ENCODE measurements at regions not wholly inside any gene's neighbourhood (a gene's known extent, or its start where the extent isn't known, plus 50 kb on each side); places are given as distances from the start of the nearest gene placed in this dataset.

GRCh38 chr4:30460818-30461217 is 259.4 kb upstream of the PCDH7 start:
- no peak for DNase-seq (ENCODE audit: low spot score)
- no peak for ATAC-seq (ENCODE audit: insufficient number of reproducible peaks, low FRiP score, low read depth)
- Histone ChIP-seq H3K9me3 (no peaks in the 10 kb centered on the region), H3K27ac (no peak overlapping the region), H3K4me3 (no peak overlapping the region), H3K36me3 (no peaks in the 10 kb centered on the region), H3K27me3 (replicated peaks; ENCODE audit: insufficient read depth) (no peaks in the 10 kb centered on the region), H3K4me1 (ENCODE audit: control insufficient read depth in 1 of 2, low read depth in 2 of 2) (no peaks in the 10 kb centered on the region)
- no peak for TF ChIP-seq CTCF (IDR thresholded peaks at IDR 0.05)

GRCh38 chr4:30461218-30461617 is 259.0 kb upstream of the PCDH7 start:
- TF ChIP-seq CTCF (IDR thresholded peaks at IDR 0.05): no peak
- Histone ChIP-seq H3K4me1 (ENCODE audit: control insufficient read depth in 1 of 2, low read depth in 2 of 2) (no peaks in the 10 kb centered on the region), H3K36me3 (no peaks in the 10 kb centered on the region), H3K27ac (no peak overlapping the region), H3K4me3 (no peak overlapping the region), H3K27me3 (replicated peaks; ENCODE audit: insufficient read depth) (no peaks in the 10 kb centered on the region), H3K9me3 (no peaks in the 10 kb centered on the region)
- no peak for ATAC-seq (ENCODE audit: insufficient number of reproducible peaks, low FRiP score, low read depth)
- DNase-seq (ENCODE audit: low spot score): no peak

- Histone ChIP-seq H3K9me3 (no peaks in the 10 kb centered on the region), H3K27me3 (replicated peaks; ENCODE audit: insufficient read depth) (no peaks in the 10 kb centered on the region), H3K27ac (no peak overlapping the region), H3K36me3 (no peaks in the 10 kb centered on the region), H3K4me3 (no peak overlapping the region), H3K4me1 (ENCODE audit: control insufficient read depth in 1 of 2, low read depth in 2 of 2) (no peaks in the 10 kb centered on the region)
- no peak for TF ChIP-seq CTCF (IDR thresholded peaks at IDR 0.05)
- ATAC-seq (ENCODE audit: insufficient number of reproducible peaks, low FRiP score, low read depth): no peak
- DNase-seq (ENCODE audit: low spot score): no peak
Measured at GRCh38 chr4:30462445-30463090, 257.6 kb upstream of the PCDH7 start.

GRCh38 chr4:30471861-30472260 is 248.3 kb upstream of the PCDH7 start:
- H3K4me1 ChIP-seq (ENCODE audit: control insufficient read depth in 1 of 2, low read depth in 2 of 2): no peaks in the 10 kb centered on the region
- DNase-seq (ENCODE audit: low spot score): no peak
- no peak for TF ChIP-seq CTCF (IDR thresholded peaks at IDR 0.05)
- H3K27ac ChIP-seq: no peak overlapping the region
- no peak for ATAC-seq (ENCODE audit: insufficient number of reproducible peaks, low FRiP score, low read depth)
- H3K36me3 ChIP-seq: no peaks in the 10 kb centered on the region
- no peaks in the 10 kb centered on the region for H3K9me3 ChIP-seq
- no peaks in the 10 kb centered on the region for H3K27me3 ChIP-seq (replicated peaks; ENCODE audit: insufficient read depth)
- no peak overlapping the region for H3K4me3 ChIP-seq

GRCh38 chr4:30473225-30473624 is 246.9 kb upstream of the PCDH7 start:
- ATAC-seq (ENCODE audit: insufficient number of reproducible peaks, low FRiP score, low read depth) (no peak), DNase-seq (ENCODE audit: low spot score) (no peak)
- H3K4me1 ChIP-seq (ENCODE audit: control insufficient read depth in 1 of 2, low read depth in 2 of 2): no peaks in the 10 kb centered on the region
- H3K27me3 ChIP-seq (replicated peaks; ENCODE audit: insufficient read depth): no peaks in the 10 kb centered on the region
- H3K27ac ChIP-seq: no peak overlapping the region
- TF ChIP-seq CTCF (IDR thresholded peaks at IDR 0.05): no peak
- no peaks in the 10 kb centered on the region for H3K36me3 ChIP-seq
- no peak overlapping the region for H3K4me3 ChIP-seq
- H3K9me3 ChIP-seq: no peaks in the 10 kb centered on the region

Measured in thoracic aorta (tissue), 2 donors.